ENCODE measurements at regions not wholly inside any gene's neighbourhood (a gene's known extent, or its start where the extent isn't known, plus 50 kb on each side); places are given as distances from the start of the nearest gene placed in this dataset.

- TF ChIP-seq CTCF (IDR thresholded peaks at IDR 0.05) = no peak
- peaks cover 10% of the 10 kb centered on the region for H3K4me1 Mint-ChIP-seq
- no peak for DNase-seq
- intact Hi-C loops (cut with micrococcal nuclease) = no loop called here
- no peak for ATAC-seq (ENCODE audit: low read depth)
- no peaks in the 10 kb centered on the region for H3K36me3 Mint-ChIP-seq (ENCODE audit: low read depth)
- ChIA-PET POLR2A (no interaction called here), CTCF (no interaction called here)
- peaks cover 21% of the 10 kb centered on the region for H3K27me3 Mint-ChIP-seq
- H3K4me3 Mint-ChIP-seq = no peak overlapping the region
- H3K9me3 Mint-ChIP-seq = no peaks in the 10 kb centered on the region
- no peak overlapping the region for H3K27ac Mint-ChIP-seq
These were observed 496.7 kb downstream of the SHQ1 start for GRCh38 chr3:72351536-72351935.

- Mint-ChIP-seq H3K4me1 (peaks cover 15% of the 10 kb centered on the region), H3K4me3 (no peak overlapping the region), H3K36me3 (ENCODE audit: low read depth) (no peaks in the 10 kb centered on the region), H3K27ac (no peak overlapping the region), H3K9me3 (no peaks in the 10 kb centered on the region), H3K27me3 (peaks cover 22% of the 10 kb centered on the region)
- POLR2A ChIA-PET = no interaction called here
- no peak for DNase-seq
- no peak for ATAC-seq (ENCODE audit: low read depth)
- TF ChIP-seq CTCF (IDR thresholded peaks at IDR 0.05) = no peak
- intact Hi-C loops (cut with micrococcal nuclease) = no loop called here
- CTCF ChIA-PET = no interaction called here
These were observed 497.3 kb downstream of the SHQ1 start for GRCh38 chr3:72350761-72351505.

GRCh38 chr3:72348357-72348756 is 499.9 kb downstream of the SHQ1 start:
- intact Hi-C loops (cut with micrococcal nuclease) = no loop called here
- ATAC-seq (ENCODE audit: low read depth) (no peak), DNase-seq (no peak)
- Mint-ChIP-seq H3K4me1 (peaks cover 23% of the 10 kb centered on the region), H3K27me3 (peaks cover 22% of the 10 kb centered on the region), H3K9me3 (no peaks in the 10 kb centered on the region), H3K27ac (no peak overlapping the region), H3K36me3 (ENCODE audit: low read depth) (no peaks in the 10 kb centered on the region), H3K4me3 (no peak overlapping the region)
- ChIA-PET CTCF (interaction anchor here (1.1 kb wide), 1 partner anchor 26 kb away, joined by 3 read pairs; no protein-coding TSS in a partner anchor), POLR2A (no interaction called here)
- no peak for TF ChIP-seq CTCF (IDR thresholded peaks at IDR 0.05)

- TF ChIP-seq CTCF (IDR thresholded peaks at IDR 0.05) = no peak
- DNase-seq (no peak), ATAC-seq (ENCODE audit: low read depth) (peak; percentile 40)
- intact Hi-C loops (cut with micrococcal nuclease) = no loop called here
- Mint-ChIP-seq H3K27ac (no peak overlapping the region), H3K4me3 (no peak overlapping the region), H3K36me3 (ENCODE audit: low read depth) (no peaks in the 10 kb centered on the region), H3K9me3 (no peaks in the 10 kb centered on the region), H3K27me3 (peaks cover 22% of the 10 kb centered on the region), H3K4me1 (peaks cover 23% of the 10 kb centered on the region)
- ChIA-PET POLR2A (interaction anchor here (0.6 kb wide), 1 partner anchor 489 kb away, joined by 3 read pairs; no protein-coding TSS in a partner anchor), CTCF (interaction anchor here (1.1 kb wide), 1 partner anchor 25 kb away, joined by 3 read pairs; no protein-coding TSS in a partner anchor)
These were observed 500.4 kb downstream of the SHQ1 start for GRCh38 chr3:72347819-72348319.

- H3K27ac Mint-ChIP-seq = no peak overlapping the region
- H3K36me3 Mint-ChIP-seq (ENCODE audit: low read depth) = no peaks in the 10 kb centered on the region
- DNase-seq = no peak
- H3K4me3 Mint-ChIP-seq = no peak overlapping the region
- peaks cover 23% of the 10 kb centered on the region for H3K4me1 Mint-ChIP-seq
- intact Hi-C loops (cut with micrococcal nuclease) = no loop called here
- peaks cover 15% of the 10 kb centered on the region for H3K27me3 Mint-ChIP-seq
- ChIA-PET CTCF (no interaction called here), POLR2A (no interaction called here)
- no peak for TF ChIP-seq CTCF (IDR thresholded peaks at IDR 0.05)
- no peak for ATAC-seq (ENCODE audit: low read depth)
- H3K9me3 Mint-ChIP-seq = no peaks in the 10 kb centered on the region
These were observed 501.7 kb downstream of the SHQ1 start for GRCh38 chr3:72346526-72346926.
